D341Med (cell line): ENCODE measurements at regions not wholly inside any gene's neighbourhood (a gene's known extent, or its start where the extent isn't known, plus 50 kb on each side); places are given as distances from the start of the nearest gene placed in this dataset.
"Not testable (repeated sequence)": the region's sequence is repeated elsewhere in the genome, so short reads cannot be mapped to it uniquely, and the experiment has no call there.

ENCODE experiments used
- DNase-seq: peaks from one replicate; pipeline ENCODE4 v3.0.0; 2012; ENCODE audit warnings: low spot score

- no peak for DNase-seq
Observed at GRCh38 chr11:106152013-106152412, 74.6 kb downstream of the AASDHPPT start.

DNA sequence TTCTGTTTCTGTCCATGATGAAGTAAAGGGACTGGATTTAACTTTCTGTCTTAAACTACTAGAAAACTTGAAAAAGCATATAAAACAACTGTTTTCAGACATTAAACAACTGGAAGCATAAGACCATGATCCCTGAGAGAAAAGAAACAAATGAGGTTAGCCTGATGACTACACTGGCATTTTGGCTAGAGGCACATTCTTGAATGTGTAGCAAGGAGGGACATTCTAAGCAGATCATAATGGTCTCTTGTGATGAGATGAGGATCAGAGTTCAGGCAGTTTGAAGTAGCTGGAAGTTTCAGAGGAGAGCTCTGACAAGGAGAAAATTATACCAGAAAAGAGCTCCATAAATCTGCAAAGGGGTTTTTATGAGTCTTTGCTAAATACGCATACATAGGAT lies 75.4 kb downstream of the AASDHPPT start:
- DNase-seq: no peak

GRCh38 chr11:106156290-106156937 lies 79.0 kb downstream of the AASDHPPT start:
- peak; percentile 46 for DNase-seq

DNA sequence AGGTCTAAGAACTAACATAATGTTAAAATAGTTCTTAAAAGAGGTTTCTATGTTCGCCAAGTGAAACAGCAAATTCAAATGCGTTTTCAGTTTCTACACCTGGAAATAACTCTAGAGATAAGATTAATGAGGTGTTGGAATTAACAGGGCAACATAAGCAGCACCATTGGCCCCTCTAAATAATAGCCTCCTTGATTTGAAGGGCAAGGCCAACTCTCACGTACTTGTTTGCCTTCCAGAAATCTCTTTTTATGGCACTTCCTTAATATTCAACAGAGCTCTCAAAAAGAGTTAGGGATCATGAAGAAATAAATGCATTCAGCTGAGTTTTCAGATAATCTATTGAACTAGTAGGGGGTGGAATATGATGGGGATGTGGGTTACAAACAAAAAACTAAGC lies 80.9 kb downstream of the AASDHPPT start:
- DNase-seq: no peak

DNA sequence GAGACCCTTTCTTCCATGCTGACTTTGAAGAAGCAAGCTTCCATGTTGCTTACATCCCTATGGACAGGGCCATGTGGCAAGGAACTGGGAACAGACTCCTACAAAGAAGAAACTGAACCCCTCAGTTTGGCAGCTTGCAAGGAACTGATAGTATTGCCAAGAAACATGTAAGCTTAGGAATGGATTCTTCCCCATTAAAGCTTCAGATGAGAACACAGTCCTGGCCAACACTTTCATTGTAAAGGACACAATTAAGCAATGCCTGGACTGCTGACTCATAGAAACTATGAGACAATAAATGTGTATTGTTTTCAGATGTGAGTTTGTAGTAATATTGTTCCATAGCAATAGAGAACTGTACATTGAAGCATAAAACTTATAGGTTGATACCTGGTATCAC lies 82.4 kb downstream of the AASDHPPT start:
- no peak for DNase-seq

- DNase-seq: no peak
Observed at GRCh38 chr11:106160494-106160893, 83.0 kb downstream of the AASDHPPT start.

GRCh38 chr11:106161775-106162634 lies 84.5 kb downstream of the AASDHPPT start:
- DNase-seq: no peak

GRCh38 chr11:106167085-106167484 lies 89.6 kb downstream of the AASDHPPT start:
- no peak for DNase-seq

DNA sequence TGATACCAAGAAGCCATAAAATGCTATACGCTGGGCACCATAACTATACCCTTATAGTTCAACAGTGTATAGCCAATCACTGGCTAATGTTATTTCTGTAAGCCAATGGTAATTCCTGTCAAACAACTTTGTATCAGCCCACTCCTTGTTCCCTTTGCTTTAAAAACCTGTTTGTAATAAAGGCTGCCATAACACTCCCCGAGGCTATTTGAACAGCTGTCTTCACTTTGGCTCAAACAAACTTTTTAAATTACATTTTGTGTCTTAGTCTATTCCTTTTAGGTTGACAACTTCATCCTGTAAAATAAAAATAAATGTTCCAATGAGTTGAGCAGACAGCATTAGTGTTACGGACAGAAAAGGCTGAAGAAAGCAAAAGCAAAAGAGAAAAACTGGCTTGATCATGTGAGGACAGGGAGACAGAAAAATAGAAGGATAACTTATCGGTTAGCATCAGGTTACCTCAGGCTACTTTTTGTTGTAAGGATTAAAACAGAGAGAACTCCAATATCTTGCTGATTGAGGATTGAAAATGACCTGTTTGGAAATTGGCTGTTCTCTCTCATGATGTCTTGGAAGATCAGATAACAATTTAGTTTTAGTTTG lies 95.0 kb downstream of the AASDHPPT start:
- no peak for DNase-seq

- DNase-seq: no peak
Observed at GRCh38 chr11:106173291-106173690, 95.8 kb downstream of the AASDHPPT start.

GRCh38 chr11:106174003-106174402 lies 96.5 kb downstream of the AASDHPPT start:
- DNase-seq: not testable (repeated sequence)

GRCh38 chr11:106176817-106177216 lies 99.4 kb downstream of the AASDHPPT start:
- no peak for DNase-seq

- no peak for DNase-seq
Observed at GRCh38 chr11:106177311-106177710, 99.8 kb downstream of the AASDHPPT start.

GRCh38 chr11:106178361-106178760 lies 100.9 kb downstream of the AASDHPPT start:
- no peak for DNase-seq

GRCh38 chr11:106179048-106179447 lies 101.6 kb downstream of the AASDHPPT start:
- no peak for DNase-seq

- no peak for DNase-seq
Observed at GRCh38 chr11:106186630-106187029, 109.2 kb downstream of the AASDHPPT start.

GRCh38 chr11:106187860-106188456 lies 110.5 kb downstream of the AASDHPPT start:
- DNase-seq: no peak

DNA sequence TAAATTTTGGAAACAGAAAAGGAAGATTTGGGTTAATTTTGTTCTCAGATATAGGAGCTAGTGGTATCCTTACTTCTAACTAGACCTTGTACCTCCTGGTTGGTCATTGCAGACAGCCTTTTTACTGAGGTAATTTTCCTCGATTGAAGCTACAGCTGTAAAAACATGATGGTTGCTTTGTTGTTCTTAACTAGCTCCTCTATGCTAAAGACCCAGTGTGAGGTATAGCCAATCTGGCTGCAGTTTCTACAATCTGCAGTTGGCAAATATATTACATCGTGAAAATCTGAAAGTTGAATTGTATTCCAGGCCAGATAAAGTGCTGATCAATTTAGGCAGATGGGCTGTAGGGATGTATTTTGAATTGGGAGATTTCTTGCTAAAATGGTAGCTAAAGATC lies 116.5 kb downstream of the AASDHPPT start:
- no peak for DNase-seq

GRCh38 chr11:106197438-106197837 lies 120.0 kb downstream of the AASDHPPT start:
- no peak for DNase-seq

- no peak for DNase-seq
Observed at GRCh38 chr11:106202935-106203620, 125.6 kb downstream of the AASDHPPT start.

GRCh38 chr11:106208760-106209159 lies 131.3 kb downstream of the AASDHPPT start:
- DNase-seq: no peak

DNA sequence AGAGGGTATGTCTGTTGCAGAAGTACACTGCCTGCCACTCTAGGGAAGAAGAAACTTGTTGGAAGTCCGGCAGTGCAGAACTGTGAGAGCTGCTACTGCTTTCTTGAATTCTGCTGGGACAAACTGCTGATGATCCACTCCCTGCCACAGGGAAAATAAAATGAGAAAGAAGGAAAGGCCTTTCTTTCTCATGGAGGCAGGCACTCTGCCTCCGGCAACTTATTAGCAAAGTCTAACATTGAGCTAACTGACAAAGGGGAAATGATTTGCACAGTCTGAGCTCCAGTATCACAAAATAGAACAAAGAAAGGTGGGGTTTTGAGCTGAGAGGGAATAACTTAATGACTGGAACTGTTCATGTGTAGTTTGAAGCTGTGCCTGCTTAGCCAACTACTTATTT lies 134.6 kb downstream of the AASDHPPT start:
- no peak for DNase-seq
